ENCODE measurements at regions not wholly inside any gene's neighbourhood (a gene's known extent, or its start where the extent isn't known, plus 50 kb on each side); places are given as distances from the start of the nearest gene placed in this dataset.

DNA sequence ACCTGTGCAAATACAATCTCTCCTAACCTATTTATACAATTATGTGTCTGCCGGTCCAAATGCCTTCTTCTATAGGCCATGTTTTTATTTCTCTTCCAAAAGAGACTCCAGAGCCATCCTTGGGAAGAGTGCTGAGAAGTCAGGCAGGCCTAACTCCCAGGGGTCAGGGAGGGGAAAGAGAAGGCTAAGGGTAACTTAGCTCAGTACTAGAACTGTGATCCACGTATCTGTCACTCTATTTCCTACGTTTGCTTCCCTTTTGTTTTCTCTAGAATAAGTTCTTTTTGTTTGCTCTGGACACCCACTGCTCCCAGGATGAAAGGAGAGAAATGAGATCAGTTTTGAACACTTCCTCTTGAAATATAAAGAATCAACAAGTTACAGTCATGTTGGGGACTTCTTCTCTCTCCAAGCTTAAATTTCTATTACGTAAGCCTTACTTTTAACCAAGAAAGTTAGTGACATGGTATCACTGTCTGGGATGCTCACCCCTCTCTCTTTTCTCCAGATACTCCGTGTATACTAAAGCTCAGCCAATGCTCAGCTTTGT, 79.2 kb downstream of the DAD1 start:
- H2AFZ ChIP-seq (ENCODE audit: low read length) = no peak overlapping the region
- CTCF ChIA-PET (ENCODE audit: partially characterized antibody) = interaction anchor here (0.8 to 3.1 kb wide), 6 partner anchors 8 to 46 kb away, joined by 3 to 14 read pairs (median 4); no protein-coding TSS in a partner anchor
- no peak overlapping the region for H3K27ac ChIP-seq (ENCODE audit: low read depth, low read length)
- no peak overlapping the region for H3K9ac ChIP-seq (replicated peaks in 1 of 4; ENCODE audit: extremely low read depth in 1 of 4, low read depth in 3 of 4, low read length in 3 of 4)
- no peak overlapping the region for H3K23ac ChIP-seq (ENCODE audit: insufficient read length)
- 71% methylated on average over 5 of the region's 5 CpGs; no CpG with 5 or more reads in 1 of the 2 experiments for WGBS, 2 experiments (ENCODE audit: extremely low coverage in 1 of 2, insufficient coverage in 1 of 2, insufficient read length in 1 of 2, insufficient replicate concordance in 2 of 2, low coverage in 1 of 2, low lambda C conversion rate in 2 of 2, missing lambda C conversion rate in 1 of 2)
- no peaks in the 10 kb centered on the region for H4K20me1 ChIP-seq (replicated peaks in 1 of 2; ENCODE audit: control insufficient read depth in 1 of 2, insufficient read depth in 2 of 2, low read length in 2 of 2)
- H3K56ac ChIP-seq (replicated peaks; ENCODE audit: insufficient read length, low read depth, low read length) = no peak overlapping the region
- POLR2A ChIA-PET (ENCODE audit: partially characterized antibody) = no interaction called here
- H3K4me2 ChIP-seq (ENCODE audit: insufficient read depth in 1 of 2, low read depth in 2 of 2, low read length in 2 of 2) = no peak overlapping the region
- no peak overlapping the region for H4K5ac ChIP-seq (ENCODE audit: insufficient read length, low read depth, low read length)
- H3K4me1 ChIP-seq (replicated peaks in 1 of 4; ENCODE audit: control insufficient read depth in 3 of 4, insufficient read depth in 4 of 4, low read length in 3 of 4) = peaks cover 0 to 3% (median 1%) of the 10 kb centered on the region in 4 experiments; a peak in 3 of 7 replicates
- no peaks in the 10 kb centered on the region; a peak in 1 of 4 replicates for H3K79me2 ChIP-seq (ENCODE audit: control insufficient read depth in 1 of 2, insufficient read depth in 2 of 2, low read length in 2 of 2)
- H3K18ac ChIP-seq (ENCODE audit: extremely low read depth, low read length) = no peak overlapping the region
- DNase-seq (ENCODE audit: low read depth in 1 of 2, low spot score in 2 of 2) (no peak), FAIRE-seq (no peak)
- H3K79me1 ChIP-seq (ENCODE audit: low read depth, low read length) = no peaks in the 10 kb centered on the region
- H3K36me3 ChIP-seq (ENCODE audit: control insufficient read depth in 2 of 4, insufficient read depth in 4 of 4, low read length in 3 of 4) = no peaks in the 10 kb centered on the region
- H4K8ac ChIP-seq (ENCODE audit: extremely low read depth, insufficient read depth, low read length) = no peak overlapping the region
- no peak overlapping the region for H3K4me3 ChIP-seq (ENCODE audit: extremely low read depth in 1 of 4, insufficient read depth in 2 of 4, low read depth in 3 of 4, low read length in 4 of 4)
- no peak overlapping the region for H3K14ac ChIP-seq (ENCODE audit: insufficient read length)
- H3K9me3 ChIP-seq (ENCODE audit: insufficient read depth in 2 of 2, low read depth in 1 of 2, low read length in 1 of 2) = no peaks in the 10 kb centered on the region
- no peak overlapping the region for H2AK5ac ChIP-seq (ENCODE audit: low read depth, low read length)
- H3K23me2 ChIP-seq (ENCODE audit: low read depth, low read length) = no peaks in the 10 kb centered on the region
- no peak overlapping the region for H2BK5ac ChIP-seq (ENCODE audit: low read depth, low read length)
- TF ChIP-seq NRF1 (IDR thresholded peaks at IDR 0.05; ENCODE audit: low read depth, low read length) (no peak), POU5F1 (IDR thresholded peaks at IDR 0.05; ENCODE audit: low read depth, low read length) (no peak), EP300 (IDR thresholded peaks at IDR 0.05; ENCODE audit: borderline replicate concordance in 1 of 2, low read depth in 2 of 2, low read length in 2 of 2) (no peak), CTBP2 (IDR thresholded peaks at IDR 0.05; ENCODE audit: borderline replicate concordance, insufficient read depth, insufficient read length, low read length) (no peak), SRF (IDR thresholded peaks at IDR 0.05; ENCODE audit: low read depth, low read length) (no peak)
- no peak overlapping the region for H2BK120ac ChIP-seq (replicated peaks; ENCODE audit: low read depth, low read length)
- no peaks in the 10 kb centered on the region; a peak in 1 of 7 replicates for H3K27me3 ChIP-seq (replicated peaks in 1 of 4; ENCODE audit: control insufficient read depth in 3 of 4, extremely low read depth in 1 of 4, insufficient read depth in 3 of 4, low read length in 3 of 4)
- no peak overlapping the region for H2BK20ac ChIP-seq (ENCODE audit: low read length)
- no peak overlapping the region for H2BK15ac ChIP-seq (ENCODE audit: low read length)
- H2BK12ac ChIP-seq (ENCODE audit: low read depth, low read length) = no peak overlapping the region
- H4K91ac ChIP-seq (replicated peaks; ENCODE audit: insufficient read length, low read length) = no peak overlapping the region
- no peak overlapping the region for H3K4ac ChIP-seq (replicated peaks; ENCODE audit: insufficient read length, low read depth, low read length)
